RWPE2 (cell line): ENCODE measurements at regions not wholly inside any gene's neighbourhood (a gene's known extent, or its start where the extent isn't known, plus 50 kb on each side); places are given as distances from the start of the nearest gene placed in this dataset.
"Not testable (repeated sequence)": the region's sequence is repeated elsewhere in the genome, so short reads cannot be mapped to it uniquely, and the experiment has no call there.

Source experiments
- ATAC-seq: fragments of 200-7000 bp; cut with Tn5 transposase; 3 replicates; pipeline ENCODE4 v1.9.1; 2021; ENCODE audit warnings: low read depth
- DNase-seq: peaks from one replicate; pipeline ENCODE4 v3.0.0-alpha.2; 2020; ENCODE audit warnings: low spot score
- H3K27ac ChIP-seq: fragments of 450-650 bp; 2 replicates; pipeline ENCODE4 v1.5.1; 2017; ENCODE audit warnings: mild to moderate bottlenecking; ENCODE audit not compliant: poor library complexity, severe bottlenecking
- H3K27me3 ChIP-seq: fragments of 250-450 bp; sonication (Bioruptor Pico); 2 replicates; pipeline ENCODE4 v1.5.1; 2021; ENCODE audit warnings: mild to moderate bottlenecking, moderate library complexity; ENCODE audit not compliant: insufficient read depth, poor library complexity, severe bottlenecking
- H3K36me3 ChIP-seq: fragments of 250-450 bp; sonication (Bioruptor Pico); 2 replicates; pipeline ENCODE4 v1.5.1; 2020; ENCODE audit warnings: low read depth, mild to moderate bottlenecking, moderate library complexity
- H3K4me1 ChIP-seq: fragments of 250-450 bp; sonication (Bioruptor Pico); 2 replicates; pipeline ENCODE4 v1.5.1; 2021; ENCODE audit warnings: mild to moderate bottlenecking, moderate library complexity; ENCODE audit not compliant: insufficient read depth, poor library complexity, severe bottlenecking
- H3K4me3 ChIP-seq: fragments of 250-450 bp; sonication (Bioruptor Pico); 2 replicates; pipeline ENCODE4 v1.5.1; 2021; ENCODE audit warnings: mild to moderate bottlenecking, moderate library complexity; ENCODE audit not compliant: severe bottlenecking
- H3K9me3 ChIP-seq: fragments of 250-450 bp; sonication (Bioruptor Pico); 2 replicates; pipeline ENCODE4 v1.5.1; 2021; ENCODE audit warnings: mild to moderate bottlenecking, moderate library complexity; ENCODE audit not compliant: severe bottlenecking
- TF ChIP-seq, protein P1 (sequence below): fragments of 450-650 bp; IDR thresholded peaks from one replicate; pipeline ENCODE4 v1.5.1; 2017; ENCODE audit warnings: mild to moderate bottlenecking, moderate library complexity; ENCODE audit not compliant: poor library complexity, severe bottlenecking

DNA sequence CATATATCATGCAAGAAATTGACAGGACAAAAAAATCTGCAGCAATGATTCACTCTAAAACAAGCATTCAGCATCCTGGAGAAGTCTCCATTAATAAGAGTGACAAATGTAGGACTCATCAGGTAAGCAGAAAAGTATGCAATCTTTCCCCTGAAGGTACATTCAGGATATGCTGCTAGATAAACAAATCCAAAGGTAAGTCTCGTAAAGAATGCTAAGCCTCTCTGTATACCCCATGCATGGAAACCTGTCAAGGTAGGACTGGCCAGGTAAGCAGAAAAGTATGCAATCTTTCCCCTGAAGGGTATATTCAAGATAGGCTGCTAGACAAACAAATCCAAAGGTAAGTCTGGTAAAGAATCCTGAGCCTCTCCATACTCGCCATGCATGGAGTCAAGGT is 869.9 kb upstream of the AMELY start:
- DNase-seq (no peak), ATAC-seq (peak; percentile 99)
- Histone ChIP-seq H3K4me1 (peaks cover 15% of the 10 kb centered on the region), H3K27ac (peak overlapping the region; percentile 97), H3K27me3 (no peaks in the 10 kb centered on the region), H3K4me3 (no peak overlapping the region), H3K36me3 (no peaks in the 10 kb centered on the region), H3K9me3 (no peaks in the 10 kb centered on the region)
- TF ChIP-seq, protein P1, sequence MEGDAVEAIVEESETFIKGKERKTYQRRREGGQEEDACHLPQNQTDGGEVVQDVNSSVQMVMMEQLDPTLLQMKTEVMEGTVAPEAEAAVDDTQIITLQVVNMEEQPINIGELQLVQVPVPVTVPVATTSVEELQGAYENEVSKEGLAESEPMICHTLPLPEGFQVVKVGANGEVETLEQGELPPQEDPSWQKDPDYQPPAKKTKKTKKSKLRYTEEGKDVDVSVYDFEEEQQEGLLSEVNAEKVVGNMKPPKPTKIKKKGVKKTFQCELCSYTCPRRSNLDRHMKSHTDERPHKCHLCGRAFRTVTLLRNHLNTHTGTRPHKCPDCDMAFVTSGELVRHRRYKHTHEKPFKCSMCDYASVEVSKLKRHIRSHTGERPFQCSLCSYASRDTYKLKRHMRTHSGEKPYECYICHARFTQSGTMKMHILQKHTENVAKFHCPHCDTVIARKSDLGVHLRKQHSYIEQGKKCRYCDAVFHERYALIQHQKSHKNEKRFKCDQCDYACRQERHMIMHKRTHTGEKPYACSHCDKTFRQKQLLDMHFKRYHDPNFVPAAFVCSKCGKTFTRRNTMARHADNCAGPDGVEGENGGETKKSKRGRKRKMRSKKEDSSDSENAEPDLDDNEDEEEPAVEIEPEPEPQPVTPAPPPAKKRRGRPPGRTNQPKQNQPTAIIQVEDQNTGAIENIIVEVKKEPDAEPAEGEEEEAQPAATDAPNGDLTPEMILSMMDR: no peak

DNA sequence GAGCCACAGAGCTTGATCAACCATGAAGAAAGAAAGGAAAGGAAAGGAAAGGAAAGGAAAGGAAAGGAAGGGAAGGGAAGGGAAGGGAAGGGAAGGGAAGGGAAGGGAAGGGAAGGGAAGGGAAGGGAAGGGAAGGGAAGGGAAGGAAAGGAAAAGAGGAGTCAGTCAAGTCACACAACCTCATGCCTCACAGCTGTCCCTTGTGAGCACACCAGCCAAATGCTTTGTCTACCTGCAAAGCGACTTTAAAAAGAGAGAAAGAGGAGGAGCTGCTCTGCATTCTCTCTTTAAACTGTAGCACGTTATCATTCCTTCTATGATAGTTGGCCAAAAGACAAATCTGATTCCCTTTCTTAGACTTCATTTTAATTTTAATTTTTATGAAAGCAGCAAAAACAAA is 863.9 kb upstream of the AMELY start:
- H3K9me3 ChIP-seq, H3K27me3 ChIP-seq, H3K4me3 ChIP-seq, H3K27ac ChIP-seq, DNase-seq, ATAC-seq, H3K36me3 ChIP-seq: not testable (repeated sequence)
- H3K4me1 ChIP-seq: peaks cover 18% of the 10 kb centered on the region

DNA sequence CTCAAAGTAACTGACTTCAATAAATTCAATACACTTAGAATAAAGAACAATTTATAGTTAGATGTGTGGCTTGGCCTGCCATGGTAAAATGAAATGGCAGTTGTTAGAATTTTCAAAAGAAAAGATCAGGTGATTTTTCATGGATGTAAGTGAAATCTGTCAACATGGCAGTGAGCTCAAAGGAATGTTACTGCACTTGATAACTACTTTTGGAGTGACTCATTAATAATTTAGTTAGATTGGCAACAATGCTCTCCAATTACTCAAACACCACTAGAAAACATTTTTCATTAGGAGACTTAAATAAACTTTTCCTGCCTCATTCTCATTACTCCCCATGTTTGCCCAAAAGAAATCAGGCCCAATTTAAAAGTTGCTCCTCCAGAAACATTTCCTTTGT is 860.2 kb upstream of the AMELY start:
- ATAC-seq (no peak), DNase-seq (no peak)
- Histone ChIP-seq H3K36me3 (no peaks in the 10 kb centered on the region), H3K27me3 (no peaks in the 10 kb centered on the region), H3K4me1 (peaks cover 30% of the 10 kb centered on the region), H3K9me3 (no peaks in the 10 kb centered on the region), H3K27ac (peak overlapping the region; percentile 90), H3K4me3 (no peak overlapping the region)
- TF ChIP-seq, protein P1: no peak

DNA sequence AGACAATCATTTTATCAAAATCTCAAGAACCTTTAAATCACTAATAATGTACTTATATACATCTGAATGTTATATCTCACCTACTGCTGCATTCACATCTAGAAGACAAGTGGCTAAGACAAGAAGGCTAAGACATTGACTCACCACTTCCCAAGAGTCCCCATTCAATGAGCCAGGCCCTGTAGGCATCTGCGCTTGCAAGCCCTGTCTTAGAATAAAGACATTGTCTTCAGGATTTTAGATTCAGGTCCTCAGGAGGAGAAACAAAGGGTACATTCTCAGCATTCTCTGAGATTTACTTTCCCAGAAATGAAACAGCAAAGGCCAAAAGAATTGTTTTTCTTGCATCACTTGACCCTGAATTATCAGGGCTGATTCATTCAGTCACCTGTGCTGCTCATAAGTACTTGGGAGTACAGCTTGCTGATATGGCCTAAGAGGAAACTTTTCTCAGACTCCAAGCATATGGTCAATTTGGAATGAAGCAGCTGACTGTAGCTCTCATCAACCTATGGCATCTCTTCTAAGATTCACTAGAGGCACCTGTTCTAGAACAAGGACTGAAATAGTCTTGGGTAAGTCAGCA is 858.3 kb upstream of the AMELY start:
- TF ChIP-seq, protein P1: no peak
- Histone ChIP-seq H3K27ac (peak overlapping the region; percentile 90), H3K9me3 (no peaks in the 10 kb centered on the region), H3K4me3 (no peak overlapping the region), H3K27me3 (no peaks in the 10 kb centered on the region), H3K4me1 (peaks cover 30% of the 10 kb centered on the region), H3K36me3 (no peaks in the 10 kb centered on the region)
- DNase-seq: peak; percentile 72
- ATAC-seq: peak; percentile 95

DNA sequence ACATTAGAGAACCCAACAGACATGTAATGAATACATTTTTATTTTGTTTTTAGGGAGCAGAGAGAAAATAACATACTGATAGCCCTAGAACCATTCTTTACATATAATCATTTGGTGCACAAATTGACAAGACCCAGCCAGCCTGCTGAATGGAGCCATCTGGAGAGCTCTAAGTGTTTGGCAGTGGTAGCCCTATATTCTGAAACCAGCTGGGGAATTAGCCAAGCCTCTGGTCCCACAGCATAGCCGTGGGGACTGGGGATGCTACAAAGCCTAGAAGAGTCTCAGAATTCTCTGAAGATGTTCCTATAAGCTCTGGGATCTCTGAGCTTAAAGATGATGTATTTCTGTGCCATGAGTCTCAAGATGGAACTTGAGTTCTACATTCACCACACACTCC is 857.3 kb upstream of the AMELY start:
- DNase-seq (no peak), ATAC-seq (no peak)
- Histone ChIP-seq H3K9me3 (no peaks in the 10 kb centered on the region), H3K27ac (peak overlapping the region; percentile 90), H3K27me3 (no peaks in the 10 kb centered on the region), H3K4me1 (peaks cover 30% of the 10 kb centered on the region), H3K36me3 (no peaks in the 10 kb centered on the region), H3K4me3 (no peak overlapping the region)
- TF ChIP-seq, protein P1: no peak
